Superior temporal gyrus (tissue), 1 donor: ENCODE measurements at regions not wholly inside any gene's neighbourhood (a gene's known extent, or its start where the extent isn't known, plus 50 kb on each side); places are given as distances from the start of the nearest gene placed in this dataset.
A peak's percentile ranks its signal among the peaks of the same experiment; 100 is the strongest.
"Not testable (repeated sequence)": the region's sequence is repeated elsewhere in the genome, so short reads cannot be mapped to it uniquely, and the experiment has no call there.

ENCODE experiments used
- DNase-seq: peaks from one replicate; pipeline ENCODE4 v3.0.0-alpha.2; 2016; ENCODE audit errors: extremely low spot score

DNA sequence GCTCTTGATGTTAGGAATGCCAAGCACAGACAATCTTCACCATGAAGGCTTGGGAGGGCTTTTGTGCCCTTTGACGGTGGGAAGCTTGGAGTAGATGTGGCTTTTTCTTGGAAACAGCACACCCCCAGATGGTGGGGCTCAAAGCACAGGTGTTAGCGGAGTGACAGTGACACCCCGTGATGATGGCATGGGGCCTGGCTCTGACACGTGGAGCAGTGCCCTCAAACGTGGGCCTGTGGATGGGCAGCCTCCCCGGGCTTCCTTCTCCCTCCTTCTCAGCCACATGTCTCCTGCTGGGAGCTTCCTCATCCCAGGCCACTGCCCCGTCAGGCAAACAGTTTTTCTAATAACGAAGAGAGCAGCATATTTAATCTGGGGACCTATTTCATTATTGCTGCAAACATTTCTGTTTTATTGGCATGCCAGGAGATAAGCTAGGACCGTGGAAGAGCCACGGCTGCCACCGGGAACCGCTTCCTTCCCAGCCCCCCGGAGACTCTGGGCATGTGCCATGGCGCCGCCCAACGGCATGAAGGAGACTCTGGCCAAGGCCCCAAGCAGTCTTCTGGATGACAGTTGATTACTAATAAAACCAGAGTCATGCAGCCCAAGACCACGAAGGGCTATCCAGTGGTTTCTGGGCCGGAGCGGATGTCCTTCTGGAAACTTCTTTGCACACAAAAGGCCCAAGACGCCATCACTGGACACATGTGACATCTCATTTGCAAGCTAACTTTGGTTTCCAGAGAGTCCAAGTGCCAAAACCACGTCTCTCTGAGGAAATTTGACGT, 280.3 kb upstream of the FOXF1 start:
- no peak for DNase-seq

DNA sequence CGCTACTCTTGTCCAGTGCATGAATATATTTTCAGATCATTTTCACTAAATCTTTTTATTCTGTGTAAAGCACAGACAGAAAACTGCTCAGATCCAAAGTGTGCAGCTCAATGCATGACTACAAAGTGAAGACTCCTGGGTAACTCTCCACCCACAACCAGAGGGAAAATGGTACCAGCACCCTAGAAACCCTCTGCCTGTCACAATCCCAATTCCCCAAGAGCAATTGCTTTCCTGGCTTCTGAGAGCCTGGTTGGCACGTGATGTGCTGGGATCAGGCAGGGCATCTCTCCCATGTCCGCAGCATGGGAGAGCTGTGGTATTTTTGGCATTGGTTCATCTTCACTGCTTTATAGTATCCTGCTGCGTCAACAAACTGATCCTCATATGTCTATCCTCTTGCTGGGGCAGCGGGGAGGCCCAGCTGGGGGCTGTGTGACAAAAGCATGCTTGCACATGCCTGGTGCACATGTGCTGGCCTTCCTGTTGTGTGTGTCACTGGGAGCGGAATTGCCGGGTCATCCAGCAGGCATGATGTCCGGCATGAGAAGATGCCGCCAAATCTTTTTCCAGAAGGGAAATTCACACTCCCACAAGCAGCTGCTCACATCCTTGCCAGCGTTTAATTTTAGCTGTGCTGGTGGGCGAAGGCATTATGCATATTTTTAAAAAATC, 278.9 kb upstream of the FOXF1 start:
- DNase-seq, result peak; percentile 53

- no peak for DNase-seq
Measured at GRCh38 chr16:86231996-86232350, 278.4 kb upstream of the FOXF1 start.

GRCh38 chr16:86232496-86232895, 277.8 kb upstream of the FOXF1 start:
- DNase-seq, result no peak

- DNase-seq, result not testable (repeated sequence)
Measured at GRCh38 chr16:86233506-86233905, 276.8 kb upstream of the FOXF1 start.

DNA sequence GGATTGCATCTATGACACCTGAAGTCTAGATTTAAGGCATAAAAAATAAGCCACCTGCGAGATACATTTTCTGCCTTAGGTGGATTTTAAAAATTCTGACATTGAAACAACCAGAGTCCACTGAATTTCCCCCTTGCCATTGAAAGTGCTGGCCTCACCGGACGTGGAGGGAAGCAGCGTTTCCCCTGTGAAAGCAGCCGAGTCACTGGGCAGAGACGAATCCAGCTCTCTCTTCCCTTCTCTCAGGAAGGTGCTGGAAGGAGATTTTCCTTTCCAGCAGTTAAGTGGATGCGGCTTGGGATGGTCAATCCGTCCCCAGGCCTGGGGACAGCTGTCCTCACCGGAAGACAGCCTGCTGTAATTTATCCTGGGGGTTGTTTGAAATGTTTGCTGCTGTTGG, 270.9 kb upstream of the FOXF1 start:
- DNase-seq, result no peak

DNA sequence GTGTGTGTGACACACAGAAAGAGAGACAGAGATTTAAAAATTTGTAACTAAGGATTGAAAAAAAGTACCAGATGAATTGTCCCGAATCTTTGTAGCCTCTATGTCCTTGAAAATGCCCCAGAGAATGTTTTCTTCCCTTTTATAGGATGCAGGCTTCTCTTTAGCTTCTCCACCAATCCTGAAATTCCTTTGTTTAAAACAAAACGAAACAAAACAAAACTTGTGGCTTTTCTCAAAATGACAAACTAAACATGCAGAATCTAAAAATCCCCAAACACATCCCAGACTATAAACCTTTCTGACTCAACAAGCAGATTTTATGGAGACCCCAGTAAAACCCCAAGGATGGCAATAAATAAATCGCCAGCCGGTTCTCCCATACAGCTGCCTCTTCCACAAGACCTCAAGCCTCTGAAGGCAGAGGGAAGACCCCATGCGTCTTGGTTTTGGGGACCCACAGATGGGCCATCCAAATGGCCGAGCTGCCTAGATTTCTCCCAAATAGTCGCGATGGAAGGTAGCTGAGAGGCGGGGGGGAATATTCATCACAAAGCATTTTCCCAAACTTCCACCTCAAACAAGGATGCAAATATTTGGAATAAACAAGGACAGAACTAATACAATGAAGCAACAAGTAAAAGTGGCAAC, 269.5 kb upstream of the FOXF1 start:
- DNase-seq, result no peak

- no peak for DNase-seq
Measured at GRCh38 chr16:86241681-86242080, 268.6 kb upstream of the FOXF1 start.

- DNase-seq, result no peak
Measured at GRCh38 chr16:86242244-86243122, 267.8 kb upstream of the FOXF1 start.

DNA sequence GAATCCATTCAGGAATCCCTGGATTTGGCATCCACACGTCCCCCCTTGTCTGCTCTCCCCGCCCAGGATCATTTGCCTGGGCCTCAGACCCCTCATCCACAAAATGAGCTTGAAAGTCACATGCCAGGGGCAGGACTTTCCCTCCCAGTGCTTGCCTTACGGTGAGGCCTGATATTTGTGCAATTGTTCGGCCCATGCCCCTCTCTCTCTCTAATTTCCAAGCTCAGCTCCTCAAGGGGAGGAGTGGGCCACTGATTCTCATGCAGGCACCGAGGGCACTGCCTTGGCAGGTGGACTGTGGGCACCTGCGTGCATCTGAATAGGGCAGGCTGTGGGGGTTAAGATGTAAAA, 267.2 kb upstream of the FOXF1 start:
- DNase-seq, result no peak

- no peak for DNase-seq
Measured at GRCh38 chr16:86243571-86244154, 266.7 kb upstream of the FOXF1 start.

GRCh38 chr16:86244158-86244557, 266.2 kb upstream of the FOXF1 start:
- no peak for DNase-seq

GRCh38 chr16:86244936-86245335, 265.4 kb upstream of the FOXF1 start:
- no peak for DNase-seq

- no peak for DNase-seq
Measured at GRCh38 chr16:86245351-86245750, 265.0 kb upstream of the FOXF1 start.

- DNase-seq, result no peak
Measured at GRCh38 chr16:86245895-86246294, 264.4 kb upstream of the FOXF1 start.

DNA sequence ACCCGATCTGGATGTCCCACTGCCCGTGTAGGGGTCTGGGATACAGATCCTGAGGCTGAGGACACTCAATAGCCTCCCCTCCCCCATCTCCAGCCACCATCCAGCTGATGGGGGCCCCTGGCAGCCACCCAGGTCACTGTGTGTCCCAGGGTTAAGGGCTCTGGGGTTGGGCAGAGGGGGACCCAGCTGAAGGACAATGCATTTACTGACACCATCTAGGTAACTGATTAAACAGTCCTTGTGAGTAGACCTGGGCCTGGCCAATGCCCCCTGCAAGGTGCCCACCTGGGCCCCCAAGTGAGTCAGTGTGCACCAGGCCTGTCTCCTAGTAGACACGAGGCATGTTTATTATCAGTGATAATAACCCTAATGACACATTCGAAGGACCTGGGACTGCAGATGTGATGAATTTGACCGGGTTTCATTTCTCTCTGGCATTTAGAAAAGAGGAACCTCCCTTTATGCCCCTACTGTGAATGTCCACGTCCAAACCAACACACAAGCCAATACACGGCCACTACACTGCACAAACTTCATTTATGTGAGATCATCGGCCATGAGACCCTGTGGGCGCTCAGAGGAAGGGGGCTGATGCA, 261.9 kb upstream of the FOXF1 start:
- DNase-seq, result no peak

GRCh38 chr16:86249631-86250030, 260.7 kb upstream of the FOXF1 start:
- no peak for DNase-seq

DNA sequence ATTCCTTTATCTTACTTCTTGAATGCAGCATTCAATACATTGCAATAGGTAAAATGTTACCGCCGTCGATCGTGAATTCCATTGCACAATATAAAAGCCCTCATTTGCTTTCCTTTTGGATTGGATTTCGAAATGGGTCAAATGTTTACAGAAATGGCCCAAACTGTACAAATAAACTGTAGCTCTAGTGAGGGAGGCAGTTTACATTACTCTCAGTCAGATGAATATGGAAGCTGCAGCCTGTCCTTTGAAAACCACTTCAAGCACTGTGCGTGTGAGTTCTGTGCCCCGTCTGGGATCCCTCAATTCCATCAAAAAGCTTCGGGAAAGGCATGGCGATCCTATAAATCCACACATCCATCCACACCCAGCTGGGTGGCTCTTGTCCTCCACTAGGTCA, 258.6 kb upstream of the FOXF1 start:
- DNase-seq, result no peak

GRCh38 chr16:86252596-86252995, 257.7 kb upstream of the FOXF1 start:
- DNase-seq, result no peak

DNA sequence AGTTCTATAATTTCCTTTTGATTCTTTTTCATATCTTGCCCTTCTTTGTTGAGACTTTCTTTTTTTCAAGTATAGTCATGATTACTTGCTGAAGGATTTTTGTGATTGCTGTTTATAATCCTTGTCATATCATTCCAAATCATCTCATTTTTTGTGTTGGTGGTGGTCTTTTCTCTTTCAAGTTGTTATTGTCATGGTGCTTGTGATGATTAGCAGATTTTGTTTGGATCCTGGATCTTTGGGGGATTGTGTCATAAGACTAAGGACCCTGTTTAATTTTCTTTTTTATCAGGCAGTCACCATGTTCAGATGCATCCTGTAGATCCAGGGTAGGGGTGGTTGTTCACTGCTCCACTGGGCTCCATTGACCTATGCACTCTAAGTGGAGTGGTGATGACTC, 254.4 kb upstream of the FOXF1 start:
- DNase-seq, result no peak

DNA sequence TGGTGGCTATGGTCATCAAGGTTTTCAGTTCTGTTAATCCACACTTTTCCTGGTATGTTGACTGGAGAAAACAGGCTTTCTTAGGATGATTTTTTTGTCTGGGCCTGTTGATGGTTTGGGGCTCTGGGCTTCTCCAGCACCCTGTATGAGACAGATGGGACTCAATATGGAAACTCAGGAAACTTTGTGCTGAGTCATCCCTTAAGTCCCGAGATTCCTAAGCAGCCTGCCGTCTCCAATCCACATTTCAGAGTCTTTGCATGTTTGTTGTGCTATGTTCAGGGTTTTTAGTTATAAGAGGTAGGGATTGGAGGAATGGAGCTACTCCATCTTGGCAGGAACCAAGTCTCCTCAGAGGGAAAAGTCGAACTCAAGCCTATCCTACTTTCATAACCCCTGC, 253.3 kb upstream of the FOXF1 start:
- DNase-seq, result no peak
